ENCODE measurements at regions not wholly inside any gene's neighbourhood (a gene's known extent, or its start where the extent isn't known, plus 50 kb on each side); places are given as distances from the start of the nearest gene placed in this dataset.

DNA sequence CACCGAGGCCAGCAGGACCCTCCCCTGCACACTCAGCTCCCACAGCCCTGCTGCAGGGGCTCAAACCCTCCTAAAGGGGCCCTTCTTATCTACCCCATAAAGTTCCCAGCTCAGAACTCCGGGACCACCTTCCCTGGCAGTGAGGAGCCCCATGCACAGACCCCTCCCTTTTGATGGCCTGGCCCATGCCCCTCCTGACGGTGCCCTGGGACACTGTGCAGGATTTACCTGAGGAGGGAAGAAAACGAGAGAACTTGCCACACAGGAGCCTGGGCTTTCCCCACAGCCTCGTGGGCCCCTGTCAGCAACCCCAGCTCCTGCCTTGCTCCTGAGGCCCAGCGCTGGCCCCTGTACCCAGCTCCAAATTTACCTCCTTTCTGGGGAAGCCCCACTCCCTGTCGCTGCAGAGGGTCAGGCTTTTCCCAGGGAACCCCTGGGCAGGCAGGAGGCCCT is 206.3 kb upstream of the SALL3 start:
- TF ChIP-seq CTCF (IDR thresholded peaks at IDR 0.05 in 8 of 11, conservative IDR thresholded peaks at IDR 0.05 in 3 of 11) (no peak), POLR2A (IDR thresholded peaks at IDR 0.05) (no peak), POLR2AphosphoS5 (IDR thresholded peaks at IDR 0.05) (no peak)

Data from spleen (tissue), 7 donors.